ENCODE measurements at regions not wholly inside any gene's neighbourhood (a gene's known extent, or its start where the extent isn't known, plus 50 kb on each side); places are given as distances from the start of the nearest gene placed in this dataset.

DNA sequence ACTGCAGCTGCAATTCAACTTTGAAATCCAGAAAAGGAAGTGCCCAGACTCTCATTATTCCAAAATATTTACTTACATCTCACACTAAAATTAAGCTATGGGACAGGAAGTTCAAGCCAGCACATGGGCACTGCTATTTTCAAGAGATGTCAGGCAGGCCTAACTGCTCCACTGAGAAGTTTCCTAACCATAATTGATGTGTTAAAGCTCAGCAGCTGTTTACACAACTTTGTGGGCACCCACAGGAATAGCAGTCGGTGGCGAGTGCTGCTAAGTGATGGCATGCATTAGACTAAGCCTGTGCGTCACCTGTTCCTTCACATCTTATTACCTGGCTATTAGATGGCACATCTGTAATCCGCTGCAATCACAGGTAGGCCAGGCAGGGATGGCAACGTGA is 303.3 kb upstream of the DAB1 start:
- TF ChIP-seq CBX2 (IDR thresholded peaks at IDR 0.05; ENCODE audit: insufficient read depth, low read length, poor library complexity, severe bottlenecking) (no peak), TAF1 (IDR thresholded peaks at IDR 0.05; ENCODE audit: control insufficient read depth, extremely low read depth, insufficient read depth, low read length, severe bottlenecking) (no peak), ATF3 (IDR thresholded peaks at IDR 0.05) (no peak), ATF3 (CRISPR knock-in tag; conservative IDR thresholded peaks at IDR 0.05) (no peak), ZBTB1 (CRISPR knock-in tag; IDR thresholded peaks at IDR 0.05; ENCODE audit: borderline replicate concordance, low read depth) (no peak), EP300 (IDR thresholded peaks at IDR 0.05; ENCODE audit: low read length) (no peak), MIER1 (IDR thresholded peaks at IDR 0.05; ENCODE audit: low read depth) (no peak), EZH2 (IDR thresholded peaks at IDR 0.05; ENCODE audit: borderline replicate concordance, low read depth, low read length) (no peak), CTCFL (IDR thresholded peaks at IDR 0.05; ENCODE audit: borderline replicate concordance, insufficient read depth, low read depth, low read length, poor library complexity, severe bottlenecking) (no peak), ERF (CRISPR knock-in tag; IDR thresholded peaks at IDR 0.05) (no peak)
- TF ChIP-seq, protein P1, sequence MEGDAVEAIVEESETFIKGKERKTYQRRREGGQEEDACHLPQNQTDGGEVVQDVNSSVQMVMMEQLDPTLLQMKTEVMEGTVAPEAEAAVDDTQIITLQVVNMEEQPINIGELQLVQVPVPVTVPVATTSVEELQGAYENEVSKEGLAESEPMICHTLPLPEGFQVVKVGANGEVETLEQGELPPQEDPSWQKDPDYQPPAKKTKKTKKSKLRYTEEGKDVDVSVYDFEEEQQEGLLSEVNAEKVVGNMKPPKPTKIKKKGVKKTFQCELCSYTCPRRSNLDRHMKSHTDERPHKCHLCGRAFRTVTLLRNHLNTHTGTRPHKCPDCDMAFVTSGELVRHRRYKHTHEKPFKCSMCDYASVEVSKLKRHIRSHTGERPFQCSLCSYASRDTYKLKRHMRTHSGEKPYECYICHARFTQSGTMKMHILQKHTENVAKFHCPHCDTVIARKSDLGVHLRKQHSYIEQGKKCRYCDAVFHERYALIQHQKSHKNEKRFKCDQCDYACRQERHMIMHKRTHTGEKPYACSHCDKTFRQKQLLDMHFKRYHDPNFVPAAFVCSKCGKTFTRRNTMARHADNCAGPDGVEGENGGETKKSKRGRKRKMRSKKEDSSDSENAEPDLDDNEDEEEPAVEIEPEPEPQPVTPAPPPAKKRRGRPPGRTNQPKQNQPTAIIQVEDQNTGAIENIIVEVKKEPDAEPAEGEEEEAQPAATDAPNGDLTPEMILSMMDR (IDR thresholded peaks at IDR 0.05 in 2 of 3, conservative IDR thresholded peaks at IDR 0.05 in 1 of 3; ENCODE audit: insufficient read depth in 2 of 3, low read depth in 1 of 3, low read length in 3 of 3): no peak

All from K562 (cell line).